Cardiac muscle cell (in vitro differentiated cells and primary cell): ENCODE measurements at regions not wholly inside any gene's neighbourhood (a gene's known extent, or its start where the extent isn't known, plus 50 kb on each side); places are given as distances from the start of the nearest gene placed in this dataset.

Source experiments
- DNase-seq, 2 donors: peaks; one replicate each; pipeline versions ENCODE4 v3.0.0 to v3.0.0-alpha.2; 2010 to 2017; ENCODE audit warnings: low read depth in 1 of 2, low spot score in 1 of 2
- H3K27ac ChIP-seq: fragments of 200-600 bp; sonication (generic); 2 replicates; pipeline ENCODE4 v1.5.1; 2016
- H3K27me3 ChIP-seq: fragments of 200-600 bp; sonication (generic); 2 replicates; pipeline ENCODE4 v1.6.0; 2016; ENCODE audit warnings: control low read depth
- H3K36me3 ChIP-seq: fragments of 200-600 bp; sonication (generic); 2 replicates; pipeline ENCODE4 v1.5.1; 2016; ENCODE audit warnings: control low read depth
- H3K4me1 ChIP-seq: fragments of 200-600 bp; sonication (generic); 2 replicates; pipeline ENCODE4 v1.8.1; 2017; ENCODE audit warnings: low read depth, mild to moderate bottlenecking, mixed run types
- H3K4me3 ChIP-seq: fragments of 200-600 bp; sonication (generic); 2 replicates; pipeline ENCODE4 v1.5.1; 2016; ENCODE audit warnings: mild to moderate bottlenecking
- H3K9me3 ChIP-seq: fragments of 200-600 bp; sonication (generic); 2 replicates; pipeline ENCODE4 v1.5.1; 2017; ENCODE audit warnings: low read depth, mild to moderate bottlenecking, control low read depth
- CTCF ChIP-seq: IDR thresholded peaks from 2 replicates; pipeline ENCODE4 v1.5.1; 2012; ENCODE audit warnings: low read depth, mild to moderate bottlenecking, low read length

- Histone ChIP-seq H3K4me3 (no peak overlapping the region), H3K9me3 (no peaks in the 10 kb centered on the region), H3K4me1 (peaks cover 16% of the 10 kb centered on the region), H3K27ac (peak overlapping the region; percentile 71), H3K27me3 (no peaks in the 10 kb centered on the region), H3K36me3 (no peaks in the 10 kb centered on the region)
- no peak for DNase-seq
- no peak for TF ChIP-seq CTCF
Measured at GRCh38 chr6:23179994-23180393, 610.6 kb downstream of the HDGFL1 start.

- Histone ChIP-seq H3K4me3 (no peak overlapping the region), H3K9me3 (no peaks in the 10 kb centered on the region), H3K36me3 (no peaks in the 10 kb centered on the region), H3K4me1 (peaks cover 16% of the 10 kb centered on the region), H3K27me3 (no peaks in the 10 kb centered on the region), H3K27ac (peak overlapping the region; percentile 71)
- DNase-seq, result peak; percentile 48 to 93
- TF ChIP-seq CTCF, result peak; percentile 30
Measured at GRCh38 chr6:23180504-23181293, 611.3 kb downstream of the HDGFL1 start.

- peak overlapping the region; percentile 71 for H3K27ac ChIP-seq
- peaks cover 16% of the 10 kb centered on the region for H3K4me1 ChIP-seq
- no peak overlapping the region for H3K4me3 ChIP-seq
- no peak for TF ChIP-seq CTCF
- H3K27me3 ChIP-seq, result no peaks in the 10 kb centered on the region
- no peaks in the 10 kb centered on the region for H3K36me3 ChIP-seq
- no peak for DNase-seq
- H3K9me3 ChIP-seq, result no peaks in the 10 kb centered on the region
Measured at GRCh38 chr6:23181356-23182110, 612.2 kb downstream of the HDGFL1 start.

GRCh38 chr6:23183846-23184245, 614.5 kb downstream of the HDGFL1 start:
- TF ChIP-seq CTCF, result no peak
- no peak for DNase-seq
- Histone ChIP-seq H3K9me3 (no peaks in the 10 kb centered on the region), H3K27me3 (no peaks in the 10 kb centered on the region), H3K4me3 (no peak overlapping the region), H3K27ac (no peak overlapping the region), H3K4me1 (peaks cover 9% of the 10 kb centered on the region), H3K36me3 (no peaks in the 10 kb centered on the region)

GRCh38 chr6:23184351-23184750, 615.0 kb downstream of the HDGFL1 start:
- no peak for DNase-seq

More at GRCh38 chr6:23184351-23184750, 615.0 kb downstream of the HDGFL1 start:
- Histone ChIP-seq H3K27me3 (no peaks in the 10 kb centered on the region), H3K27ac (no peak overlapping the region), H3K36me3 (no peaks in the 10 kb centered on the region), H3K9me3 (no peaks in the 10 kb centered on the region), H3K4me1 (peaks cover 9% of the 10 kb centered on the region), H3K4me3 (no peak overlapping the region)
- no peak for TF ChIP-seq CTCF
